ENCODE measurements at regions not wholly inside any gene's neighbourhood (a gene's known extent, or its start where the extent isn't known, plus 50 kb on each side); places are given as distances from the start of the nearest gene placed in this dataset.

DNA sequence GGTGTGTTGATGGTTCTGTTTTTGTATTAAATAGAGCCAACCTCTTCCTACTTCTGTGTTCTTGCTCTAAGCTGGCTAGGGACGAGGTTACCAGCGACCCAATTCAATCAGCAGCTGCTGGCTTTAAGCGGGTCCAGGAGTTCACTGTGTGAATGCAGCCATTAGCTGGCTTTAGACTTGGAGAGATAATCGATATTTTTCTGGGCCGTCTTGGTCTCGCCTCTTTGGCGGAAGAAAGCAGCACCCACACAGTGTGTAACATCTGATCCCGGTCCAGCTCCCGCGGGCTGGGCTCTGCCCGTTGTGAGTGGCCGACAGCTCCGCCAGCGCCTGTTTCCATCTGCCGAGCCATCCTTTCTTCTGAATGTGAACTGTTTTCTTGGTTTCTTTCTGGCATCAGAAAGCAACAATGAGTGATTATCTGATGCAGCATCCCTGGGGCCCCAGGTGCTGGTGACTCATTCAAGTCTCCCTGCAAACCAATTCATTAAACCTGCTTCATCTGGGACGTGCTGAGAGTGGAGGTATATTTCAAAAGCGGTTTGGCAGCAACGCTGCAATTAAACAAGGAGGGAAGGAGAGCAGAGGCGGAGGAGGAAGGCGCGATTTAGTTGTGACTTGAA lies 90.8 kb upstream of the IRX4 start:
- TF ChIP-seq, protein P1, sequence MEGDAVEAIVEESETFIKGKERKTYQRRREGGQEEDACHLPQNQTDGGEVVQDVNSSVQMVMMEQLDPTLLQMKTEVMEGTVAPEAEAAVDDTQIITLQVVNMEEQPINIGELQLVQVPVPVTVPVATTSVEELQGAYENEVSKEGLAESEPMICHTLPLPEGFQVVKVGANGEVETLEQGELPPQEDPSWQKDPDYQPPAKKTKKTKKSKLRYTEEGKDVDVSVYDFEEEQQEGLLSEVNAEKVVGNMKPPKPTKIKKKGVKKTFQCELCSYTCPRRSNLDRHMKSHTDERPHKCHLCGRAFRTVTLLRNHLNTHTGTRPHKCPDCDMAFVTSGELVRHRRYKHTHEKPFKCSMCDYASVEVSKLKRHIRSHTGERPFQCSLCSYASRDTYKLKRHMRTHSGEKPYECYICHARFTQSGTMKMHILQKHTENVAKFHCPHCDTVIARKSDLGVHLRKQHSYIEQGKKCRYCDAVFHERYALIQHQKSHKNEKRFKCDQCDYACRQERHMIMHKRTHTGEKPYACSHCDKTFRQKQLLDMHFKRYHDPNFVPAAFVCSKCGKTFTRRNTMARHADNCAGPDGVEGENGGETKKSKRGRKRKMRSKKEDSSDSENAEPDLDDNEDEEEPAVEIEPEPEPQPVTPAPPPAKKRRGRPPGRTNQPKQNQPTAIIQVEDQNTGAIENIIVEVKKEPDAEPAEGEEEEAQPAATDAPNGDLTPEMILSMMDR (IDR thresholded peaks at IDR 0.05) = no peak
- TF ChIP-seq EP300 (IDR thresholded peaks at IDR 0.05) (no peak), POLR2A (IDR thresholded peaks at IDR 0.05) (no peak)

All from ovary (tissue), 3 donors.